Uterus (tissue), 2 donors: ENCODE measurements at regions not wholly inside any gene's neighbourhood (a gene's known extent, or its start where the extent isn't known, plus 50 kb on each side); places are given as distances from the start of the nearest gene placed in this dataset.

Experiments
- POLR2A ChIP-seq, 2 donors: fragments of 450-650 bp; IDR thresholded peaks; one replicate each; pipeline ENCODE4 v1.6.1; 2016; ENCODE audit warnings: antibody characterized with exemption in 2 of 2, mild to moderate bottlenecking in 1 of 2, moderate library complexity in 1 of 2
- TF ChIP-seq, protein P1 (sequence below), 4 experiments: fragments of 200-600 bp in 2 of 4; fragments of 450-650 bp in 2 of 4; sonication (generic) in 2 of 4; IDR thresholded peaks; one replicate each; pipeline ENCODE4 v1.5.1; 2016 to 2019; ENCODE audit warnings: antibody characterized with exemption in 4 of 4, mild to moderate bottlenecking in 2 of 4, moderate library complexity in 1 of 4

DNA sequence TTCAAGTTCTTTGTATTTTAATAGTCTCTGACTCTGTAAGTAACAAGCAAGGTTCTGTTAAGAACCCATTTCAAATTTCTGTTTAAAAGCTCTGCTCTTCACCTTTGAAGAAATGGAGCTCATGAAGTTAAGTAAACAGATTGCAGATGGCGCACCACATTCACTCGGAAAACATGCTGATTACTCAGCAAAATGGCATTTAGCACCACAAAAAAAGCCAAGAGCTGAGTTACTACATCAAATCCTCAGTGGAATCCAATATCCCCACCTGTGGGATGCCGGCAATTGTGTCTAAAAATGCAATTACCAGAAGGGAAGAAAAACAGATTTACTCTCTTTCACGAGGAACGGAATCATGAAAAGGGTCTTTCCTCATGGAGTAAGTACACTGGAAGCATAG, 758.0 kb downstream of the NTRK3 start:
- TF ChIP-seq, protein P1, sequence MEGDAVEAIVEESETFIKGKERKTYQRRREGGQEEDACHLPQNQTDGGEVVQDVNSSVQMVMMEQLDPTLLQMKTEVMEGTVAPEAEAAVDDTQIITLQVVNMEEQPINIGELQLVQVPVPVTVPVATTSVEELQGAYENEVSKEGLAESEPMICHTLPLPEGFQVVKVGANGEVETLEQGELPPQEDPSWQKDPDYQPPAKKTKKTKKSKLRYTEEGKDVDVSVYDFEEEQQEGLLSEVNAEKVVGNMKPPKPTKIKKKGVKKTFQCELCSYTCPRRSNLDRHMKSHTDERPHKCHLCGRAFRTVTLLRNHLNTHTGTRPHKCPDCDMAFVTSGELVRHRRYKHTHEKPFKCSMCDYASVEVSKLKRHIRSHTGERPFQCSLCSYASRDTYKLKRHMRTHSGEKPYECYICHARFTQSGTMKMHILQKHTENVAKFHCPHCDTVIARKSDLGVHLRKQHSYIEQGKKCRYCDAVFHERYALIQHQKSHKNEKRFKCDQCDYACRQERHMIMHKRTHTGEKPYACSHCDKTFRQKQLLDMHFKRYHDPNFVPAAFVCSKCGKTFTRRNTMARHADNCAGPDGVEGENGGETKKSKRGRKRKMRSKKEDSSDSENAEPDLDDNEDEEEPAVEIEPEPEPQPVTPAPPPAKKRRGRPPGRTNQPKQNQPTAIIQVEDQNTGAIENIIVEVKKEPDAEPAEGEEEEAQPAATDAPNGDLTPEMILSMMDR (IDR thresholded peaks at IDR 0.05): no peak
- no peak for TF ChIP-seq POLR2A (IDR thresholded peaks at IDR 0.05)
